Lower leg skin (tissue), 3 donors: ENCODE measurements at regions not wholly inside any gene's neighbourhood (a gene's known extent, or its start where the extent isn't known, plus 50 kb on each side); places are given as distances from the start of the nearest gene placed in this dataset.

Experiments
- POLR2A ChIP-seq, 2 donors: fragments of 450-650 bp; IDR thresholded peaks; one replicate each; pipeline ENCODE4 v1.6.1; 2016 to 2017; ENCODE audit warnings: antibody characterized with exemption in 2 of 2, mild to moderate bottlenecking in 1 of 2, moderate library complexity in 1 of 2
- TF ChIP-seq, protein P1 (sequence below), 3 donors: fragments of 450-650 bp; IDR thresholded peaks; one replicate each; pipeline ENCODE4 v1.5.1; 2016; ENCODE audit warnings: antibody characterized with exemption in 3 of 3, mild to moderate bottlenecking in 3 of 3, moderate library complexity in 2 of 3

DNA sequence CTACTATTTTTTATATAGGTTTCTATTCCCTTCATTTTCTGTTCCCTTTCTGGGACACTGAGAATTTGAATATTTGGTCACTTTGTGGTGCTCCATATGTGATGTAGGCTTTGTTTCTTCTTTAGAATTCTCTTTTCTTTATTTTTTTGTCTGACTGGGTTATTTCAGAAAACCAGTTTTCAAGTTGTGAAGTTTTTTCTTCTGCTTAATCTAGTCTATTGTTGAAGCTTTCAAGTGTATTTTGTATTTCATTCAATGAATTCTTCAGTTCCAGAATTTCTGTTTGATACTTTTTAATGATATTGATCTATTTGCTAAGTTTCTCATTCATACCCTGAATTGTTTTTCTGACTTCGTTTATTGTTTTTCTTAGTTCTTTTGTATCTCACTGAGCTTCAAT is 96.2 kb upstream of the HAND2 start:
- TF ChIP-seq, protein P1, sequence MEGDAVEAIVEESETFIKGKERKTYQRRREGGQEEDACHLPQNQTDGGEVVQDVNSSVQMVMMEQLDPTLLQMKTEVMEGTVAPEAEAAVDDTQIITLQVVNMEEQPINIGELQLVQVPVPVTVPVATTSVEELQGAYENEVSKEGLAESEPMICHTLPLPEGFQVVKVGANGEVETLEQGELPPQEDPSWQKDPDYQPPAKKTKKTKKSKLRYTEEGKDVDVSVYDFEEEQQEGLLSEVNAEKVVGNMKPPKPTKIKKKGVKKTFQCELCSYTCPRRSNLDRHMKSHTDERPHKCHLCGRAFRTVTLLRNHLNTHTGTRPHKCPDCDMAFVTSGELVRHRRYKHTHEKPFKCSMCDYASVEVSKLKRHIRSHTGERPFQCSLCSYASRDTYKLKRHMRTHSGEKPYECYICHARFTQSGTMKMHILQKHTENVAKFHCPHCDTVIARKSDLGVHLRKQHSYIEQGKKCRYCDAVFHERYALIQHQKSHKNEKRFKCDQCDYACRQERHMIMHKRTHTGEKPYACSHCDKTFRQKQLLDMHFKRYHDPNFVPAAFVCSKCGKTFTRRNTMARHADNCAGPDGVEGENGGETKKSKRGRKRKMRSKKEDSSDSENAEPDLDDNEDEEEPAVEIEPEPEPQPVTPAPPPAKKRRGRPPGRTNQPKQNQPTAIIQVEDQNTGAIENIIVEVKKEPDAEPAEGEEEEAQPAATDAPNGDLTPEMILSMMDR (IDR thresholded peaks at IDR 0.05): no peak
- TF ChIP-seq POLR2A (IDR thresholded peaks at IDR 0.05): no peak
